DOHH2 (cell line): ENCODE measurements at regions not wholly inside any gene's neighbourhood (a gene's known extent, or its start where the extent isn't known, plus 50 kb on each side); places are given as distances from the start of the nearest gene placed in this dataset.

Experiments
- H3F3A ChIP-seq: fragments of 200-600 bp; sonication (generic), shearing (Covaris generic); 2 replicates; pipeline ENCODE4 v1.6.0; 2016; ENCODE audit warnings: antibody characterized with exemption, mild to moderate bottlenecking; ENCODE audit not compliant: control insufficient read depth, insufficient read depth
- H3K27ac ChIP-seq: fragments of 200-600 bp; sonication (generic); 2 replicates; pipeline ENCODE4 v1.5.1; 2014; ENCODE audit warnings: low read depth, mild to moderate bottlenecking, low read length, moderate library complexity
- H3K27me3 ChIP-seq: fragments of 200-600 bp; sonication (generic); 2 replicates; pipeline ENCODE4 v1.6.1; 2014; ENCODE audit warnings: mild to moderate bottlenecking, low read length, mixed read lengths; ENCODE audit not compliant: control insufficient read depth
- H3K36me3 ChIP-seq: fragments of 200-600 bp; sonication (generic); 2 replicates; pipeline ENCODE4 v1.6.1; 2014; ENCODE audit warnings: mild to moderate bottlenecking, low read length, moderate library complexity, mixed read lengths; ENCODE audit not compliant: control insufficient read depth
- H3K4me1 ChIP-seq: fragments of 200-600 bp; sonication (generic); 2 replicates; pipeline ENCODE4 v1.6.1; 2014; ENCODE audit warnings: mild to moderate bottlenecking, low read length, mixed read lengths; ENCODE audit not compliant: control insufficient read depth
- H3K4me2 ChIP-seq: fragments of 200-600 bp; sonication (generic); 2 replicates; pipeline ENCODE4 v1.6.0; 2014; ENCODE audit warnings: mild to moderate bottlenecking, low read length, moderate library complexity
- H3K4me3 ChIP-seq: fragments of 200-600 bp; sonication (generic); 2 replicates; pipeline ENCODE4 v1.5.1; 2014; ENCODE audit warnings: mild to moderate bottlenecking, low read length, mixed read lengths
- H3K79me2 ChIP-seq: fragments of 200-600 bp; sonication (generic); 2 replicates; pipeline ENCODE4 v1.6.1; 2014; ENCODE audit warnings: mild to moderate bottlenecking, low read length, mixed read lengths; ENCODE audit not compliant: control insufficient read depth
- H3K9me2 ChIP-seq: fragments of 200-600 bp; sonication (generic); replicated peaks from 2 replicates; pipeline ENCODE4 v1.6.1; 2014; ENCODE audit warnings: mild to moderate bottlenecking, low read length, mixed read lengths; ENCODE audit not compliant: control insufficient read depth
- H3K9me3 ChIP-seq: fragments of 200-600 bp; sonication (generic); 2 replicates; pipeline ENCODE4 v1.6.1; 2014; ENCODE audit warnings: antibody characterized with exemption, low read length, mixed read lengths; ENCODE audit not compliant: control insufficient read depth, insufficient read depth
- H4K20me1 ChIP-seq: fragments of 200-600 bp; sonication (generic); 2 replicates; pipeline ENCODE4 v1.6.0; 2014; ENCODE audit warnings: low read depth, mild to moderate bottlenecking, antibody characterized with exemption, low read length, moderate library complexity; ENCODE audit not compliant: control insufficient read depth, insufficient read depth
- CTCF ChIP-seq: fragments of 200-600 bp; sonication (generic); IDR thresholded peaks from one replicate; pipeline ENCODE4 v1.5.1; 2014; ENCODE audit warnings: antibody characterized with exemption, mild to moderate bottlenecking, low read depth, low read length; ENCODE audit not compliant: poor library complexity, severe bottlenecking
- EZH2phosphoT487 ChIP-seq: fragments of 200-600 bp; sonication (generic); IDR thresholded peaks from 2 replicates; pipeline ENCODE4 v1.6.1; 2017; ENCODE audit warnings: borderline replicate concordance, mild to moderate bottlenecking, antibody characterized with exemption, low read length, moderate library complexity, mixed read lengths

DNA sequence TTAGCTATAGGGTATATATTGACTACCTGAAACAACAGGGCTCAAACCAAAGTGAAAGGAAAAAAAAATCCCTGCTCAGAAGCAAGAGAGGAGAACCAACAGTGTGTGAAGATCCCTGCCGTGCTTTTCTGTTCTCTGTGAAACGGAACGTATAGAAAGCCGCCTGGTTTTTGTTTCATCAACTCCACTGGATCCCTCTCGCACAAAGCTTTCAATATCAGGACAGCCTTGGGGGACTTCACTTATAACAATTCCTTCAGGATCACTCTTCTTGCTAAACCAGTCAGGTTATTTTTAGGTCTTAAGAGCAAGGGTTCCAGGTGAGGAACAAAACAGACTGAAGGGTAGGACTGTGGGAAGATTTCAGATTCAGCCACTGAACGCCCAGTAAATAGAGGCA lies 151.1 kb upstream of the CACNA2D1 start:
- Histone ChIP-seq H3K4me3 (no peak overlapping the region), H3K4me2 (no peak overlapping the region), H3K27me3 (no peaks in the 10 kb centered on the region), H4K20me1 (no peaks in the 10 kb centered on the region), H3K27ac (no peak overlapping the region), H3K9me2 (no peaks in the 10 kb centered on the region), H3K79me2 (no peaks in the 10 kb centered on the region), H3K36me3 (no peaks in the 10 kb centered on the region), H3K4me1 (no peaks in the 10 kb centered on the region), H3F3A (no peaks in the 10 kb centered on the region), H3K9me3 (no peaks in the 10 kb centered on the region)
- TF ChIP-seq CTCF (no peak), EZH2phosphoT487 (no peak)

GRCh38 chr7:82593780-82594179 lies 150.2 kb upstream of the CACNA2D1 start:
- H3K27ac ChIP-seq = no peak overlapping the region

DNA sequence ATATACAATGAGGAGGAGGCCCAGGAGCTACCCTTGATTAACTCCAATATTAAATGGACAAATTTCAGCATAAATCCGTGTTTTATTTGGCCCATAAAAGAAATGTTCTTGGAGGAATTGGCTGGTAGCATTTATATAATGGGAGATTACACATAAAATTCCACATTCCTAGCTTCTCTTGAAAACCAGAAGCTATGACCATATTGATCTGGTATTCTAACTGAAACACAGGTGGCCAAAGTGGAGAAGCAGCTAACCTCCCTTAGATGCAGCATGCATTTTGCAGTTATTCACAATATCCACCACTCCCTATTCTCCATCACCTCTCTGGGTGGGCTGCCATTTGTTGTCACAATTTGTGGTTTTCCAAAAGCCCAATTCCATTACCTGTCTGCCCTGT lies 148.8 kb upstream of the CACNA2D1 start:
- H3K4me3 ChIP-seq = no peak overlapping the region
- H3K4me1 ChIP-seq = no peaks in the 10 kb centered on the region
- H3K9me2 ChIP-seq = no peaks in the 10 kb centered on the region
- no peaks in the 10 kb centered on the region for H3K79me2 ChIP-seq
- H3K27ac ChIP-seq = no peak overlapping the region
- no peaks in the 10 kb centered on the region for H3K27me3 ChIP-seq
- H3K9me3 ChIP-seq = no peaks in the 10 kb centered on the region
- H3F3A ChIP-seq = no peaks in the 10 kb centered on the region
- H3K36me3 ChIP-seq = no peaks in the 10 kb centered on the region
- H3K4me2 ChIP-seq = no peak overlapping the region
- H4K20me1 ChIP-seq = no peaks in the 10 kb centered on the region
- TF ChIP-seq CTCF (no peak), EZH2phosphoT487 (no peak)

More at GRCh38 chr7:82593780-82594179, 150.2 kb upstream of the CACNA2D1 start:
- Histone ChIP-seq H3K36me3 (no peaks in the 10 kb centered on the region), H3K4me2 (no peak overlapping the region), H4K20me1 (no peaks in the 10 kb centered on the region), H3K27me3 (no peaks in the 10 kb centered on the region), H3K9me3 (no peaks in the 10 kb centered on the region), H3K9me2 (no peaks in the 10 kb centered on the region), H3K4me1 (no peaks in the 10 kb centered on the region), H3K79me2 (no peaks in the 10 kb centered on the region), H3K4me3 (no peak overlapping the region), H3F3A (no peaks in the 10 kb centered on the region)
- TF ChIP-seq EZH2phosphoT487 = no peak
- no peak for TF ChIP-seq CTCF

GRCh38 chr7:82579047-82579446 lies 135.5 kb upstream of the CACNA2D1 start:
- Histone ChIP-seq H4K20me1 (no peaks in the 10 kb centered on the region), H3K79me2 (no peaks in the 10 kb centered on the region), H3K4me1 (no peaks in the 10 kb centered on the region), H3K27me3 (no peaks in the 10 kb centered on the region), H3K4me3 (no peak overlapping the region), H3K27ac (no peak overlapping the region), H3K4me2 (no peak overlapping the region), H3K9me2 (no peaks in the 10 kb centered on the region), H3K36me3 (no peaks in the 10 kb centered on the region), H3K9me3 (no peaks in the 10 kb centered on the region), H3F3A (no peaks in the 10 kb centered on the region)
- TF ChIP-seq EZH2phosphoT487 (no peak), CTCF (no peak)
